ENCODE measurements at regions not wholly inside any gene's neighbourhood (a gene's known extent, or its start where the extent isn't known, plus 50 kb on each side); places are given as distances from the start of the nearest gene placed in this dataset.

DNA sequence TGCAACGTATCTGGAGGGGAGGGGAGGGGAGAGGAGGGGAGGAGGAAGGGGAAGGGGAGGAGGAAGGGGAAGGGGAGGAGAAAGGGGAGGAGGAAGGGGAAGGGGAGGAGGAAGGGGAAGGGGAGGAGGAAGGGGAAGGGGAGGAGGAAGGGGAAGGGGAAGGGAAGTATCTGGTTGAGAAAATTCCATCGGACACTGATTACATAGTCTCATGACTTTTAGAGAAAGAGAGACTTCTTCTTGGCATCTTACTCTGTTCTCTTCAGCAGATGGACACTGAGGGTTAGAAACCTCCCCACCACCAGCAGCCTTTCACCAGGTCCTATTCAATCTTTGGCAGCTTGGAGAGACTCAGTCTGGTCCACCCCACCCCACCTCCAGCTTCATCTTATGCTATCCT, 296.3 kb downstream of the TNS1 start:
- TF ChIP-seq, protein P1, sequence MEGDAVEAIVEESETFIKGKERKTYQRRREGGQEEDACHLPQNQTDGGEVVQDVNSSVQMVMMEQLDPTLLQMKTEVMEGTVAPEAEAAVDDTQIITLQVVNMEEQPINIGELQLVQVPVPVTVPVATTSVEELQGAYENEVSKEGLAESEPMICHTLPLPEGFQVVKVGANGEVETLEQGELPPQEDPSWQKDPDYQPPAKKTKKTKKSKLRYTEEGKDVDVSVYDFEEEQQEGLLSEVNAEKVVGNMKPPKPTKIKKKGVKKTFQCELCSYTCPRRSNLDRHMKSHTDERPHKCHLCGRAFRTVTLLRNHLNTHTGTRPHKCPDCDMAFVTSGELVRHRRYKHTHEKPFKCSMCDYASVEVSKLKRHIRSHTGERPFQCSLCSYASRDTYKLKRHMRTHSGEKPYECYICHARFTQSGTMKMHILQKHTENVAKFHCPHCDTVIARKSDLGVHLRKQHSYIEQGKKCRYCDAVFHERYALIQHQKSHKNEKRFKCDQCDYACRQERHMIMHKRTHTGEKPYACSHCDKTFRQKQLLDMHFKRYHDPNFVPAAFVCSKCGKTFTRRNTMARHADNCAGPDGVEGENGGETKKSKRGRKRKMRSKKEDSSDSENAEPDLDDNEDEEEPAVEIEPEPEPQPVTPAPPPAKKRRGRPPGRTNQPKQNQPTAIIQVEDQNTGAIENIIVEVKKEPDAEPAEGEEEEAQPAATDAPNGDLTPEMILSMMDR (IDR thresholded peaks at IDR 0.05) = no peak
- TF ChIP-seq POLR2A (IDR thresholded peaks at IDR 0.05) = no peak

All from testis (tissue), 2 donors.